NCI-H128 (cell line): ENCODE measurements at regions not wholly inside any gene's neighbourhood (a gene's known extent, or its start where the extent isn't known, plus 50 kb on each side); places are given as distances from the start of the nearest gene placed in this dataset.

Experiments
- DNase-seq: peaks from one replicate; lab custom pipeline; 2025; ENCODE audit not compliant: unreplicated experiment; lab: John Stamatoyannopoulos, UW

DNA sequence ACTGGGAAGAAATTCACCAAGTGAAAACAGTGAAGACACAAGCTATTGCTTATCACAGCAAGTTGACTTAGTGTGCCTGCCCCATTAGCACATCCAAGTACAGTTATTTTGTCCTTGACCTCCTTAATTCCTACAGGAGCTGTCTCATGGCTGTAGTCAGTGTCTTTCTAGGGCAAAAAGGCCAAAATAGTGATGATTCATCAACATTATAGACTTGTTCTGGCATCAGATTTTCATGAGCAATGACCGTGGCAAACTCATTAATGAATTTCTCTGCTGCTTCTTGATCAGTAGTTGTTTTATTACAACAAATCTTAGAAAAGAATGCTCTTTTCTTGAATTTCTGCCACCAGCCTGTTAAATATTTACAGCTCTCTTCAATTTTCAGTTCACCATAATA, 1169.3 kb upstream of the DDX18 start:
- no peak for DNase-seq

DNA sequence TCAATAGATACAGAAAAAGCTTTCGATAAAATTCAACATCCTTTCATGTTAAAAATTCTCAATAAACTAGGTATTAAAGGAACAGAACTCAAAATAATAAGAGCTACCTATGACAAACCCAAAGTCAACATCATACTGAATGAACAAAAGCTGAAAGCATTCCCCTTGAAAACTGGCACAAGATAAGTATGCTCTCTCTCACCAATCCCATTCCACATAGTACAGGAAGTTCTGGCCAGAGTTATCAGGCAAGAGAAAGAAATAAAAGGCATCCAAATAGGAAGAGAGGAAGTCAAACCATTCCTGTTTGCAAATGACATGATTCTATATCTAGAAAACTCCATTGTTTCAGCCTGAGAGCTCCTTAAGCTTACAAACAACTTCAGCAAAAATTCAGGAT, 1145.8 kb upstream of the DDX18 start:
- DNase-seq = no peak

DNA sequence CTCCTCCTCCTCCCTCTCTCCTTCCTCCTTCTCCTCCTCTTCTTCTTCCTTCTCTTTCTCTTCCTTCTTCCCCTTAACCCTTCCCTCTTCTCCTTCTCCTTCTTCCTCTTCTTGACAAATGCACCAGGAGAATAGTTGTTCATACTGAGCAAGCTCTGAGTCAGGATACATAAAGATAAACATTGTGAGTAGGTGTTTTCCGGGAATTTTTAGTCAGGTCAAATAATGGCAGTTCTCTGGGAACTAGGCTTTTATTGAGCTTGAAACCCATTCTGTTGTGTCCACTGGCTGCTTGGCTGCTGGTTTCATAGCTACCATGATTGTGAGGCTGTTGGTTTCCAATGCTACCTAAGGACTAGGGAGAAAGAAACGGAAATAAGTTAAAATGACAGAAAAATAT, 1144.7 kb upstream of the DDX18 start:
- no peak for DNase-seq

DNA sequence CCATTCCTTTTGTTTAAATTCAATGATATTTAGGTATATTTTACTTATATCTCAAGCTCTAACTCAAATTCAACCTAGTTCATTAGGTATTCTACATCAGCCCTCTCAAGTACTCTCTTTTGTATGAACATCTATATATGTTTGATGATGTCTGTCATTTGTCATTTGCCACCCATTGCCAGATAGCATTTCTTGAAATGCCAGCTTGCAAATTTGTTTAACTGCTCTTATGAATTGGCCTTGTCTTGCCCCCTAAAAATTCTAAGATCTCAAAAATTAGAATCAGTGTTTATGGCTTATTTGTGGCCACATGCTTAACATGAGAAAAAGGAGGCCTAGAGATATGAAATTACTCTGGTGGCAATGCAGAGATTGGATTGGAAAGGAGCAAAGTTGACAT, 1140.3 kb upstream of the DDX18 start:
- no peak for DNase-seq

DNA sequence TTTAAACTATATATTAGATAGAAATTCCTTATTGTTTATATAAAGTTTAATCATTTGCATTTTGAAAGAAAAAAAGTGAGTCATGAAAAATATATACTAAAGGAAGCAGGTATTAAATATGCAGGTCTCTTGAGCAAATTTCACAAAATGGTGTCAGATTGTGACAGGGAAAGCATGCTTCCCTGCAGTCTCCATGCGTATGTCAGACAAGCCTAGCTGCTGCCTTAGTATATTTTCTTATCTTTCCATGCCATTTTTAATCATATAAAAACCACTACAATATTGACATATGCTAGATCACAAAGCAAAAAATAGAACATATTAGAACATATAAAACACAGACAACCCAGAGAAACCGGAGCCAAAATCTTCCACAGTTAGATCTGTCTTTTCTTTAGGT, 1137.7 kb upstream of the DDX18 start:
- DNase-seq = no peak

DNA sequence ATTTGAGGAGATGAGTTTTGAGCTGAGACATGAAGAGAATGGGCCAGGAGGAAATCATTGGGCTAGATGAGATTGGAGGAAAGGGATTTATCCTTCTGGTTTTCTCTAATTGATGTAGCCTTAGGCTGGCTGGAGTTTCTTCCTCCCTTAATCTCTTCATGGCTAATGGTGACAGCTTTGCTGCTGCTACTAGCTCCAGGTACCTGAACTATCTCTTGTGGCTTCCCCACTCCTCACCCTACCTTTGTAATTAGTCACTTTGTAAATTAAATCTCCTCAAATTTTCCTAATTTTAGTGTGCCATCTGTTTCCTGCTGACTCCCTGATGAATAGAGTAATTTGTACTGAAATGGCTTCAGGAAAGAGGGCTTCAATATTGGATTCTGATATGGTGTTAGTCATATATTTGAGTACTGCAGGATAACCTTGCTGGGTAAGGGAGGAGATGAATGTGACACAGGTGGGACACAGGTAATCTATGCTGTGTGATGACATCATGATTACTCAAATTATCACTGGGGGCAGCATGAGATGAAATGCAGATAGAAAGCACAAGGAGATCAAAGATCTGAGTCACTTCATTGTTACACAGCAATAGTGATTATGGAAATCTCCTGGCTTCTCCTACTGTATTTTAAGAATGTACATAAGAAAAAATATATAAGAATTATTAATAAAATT, 1134.1 kb upstream of the DDX18 start:
- no peak for DNase-seq

DNA sequence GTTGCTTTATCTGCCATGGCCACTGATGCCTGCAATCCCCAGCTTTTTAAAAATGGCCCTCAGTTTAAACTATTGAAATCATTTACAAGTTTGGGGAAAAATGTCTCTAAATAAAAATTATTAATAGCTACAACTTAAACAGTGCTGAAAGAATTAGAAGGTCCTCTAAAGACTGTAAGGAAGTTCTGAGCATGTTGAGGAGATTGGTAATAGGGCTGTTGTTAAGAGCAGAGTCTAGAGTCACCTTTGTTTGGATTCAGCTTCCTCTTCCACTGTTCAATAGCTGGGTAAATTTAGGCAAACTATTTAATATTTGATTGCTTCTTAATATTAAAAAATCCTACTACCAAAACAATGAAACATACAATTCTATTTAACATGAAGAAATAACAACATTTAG, 1127.1 kb upstream of the DDX18 start:
- DNase-seq = no peak

DNA sequence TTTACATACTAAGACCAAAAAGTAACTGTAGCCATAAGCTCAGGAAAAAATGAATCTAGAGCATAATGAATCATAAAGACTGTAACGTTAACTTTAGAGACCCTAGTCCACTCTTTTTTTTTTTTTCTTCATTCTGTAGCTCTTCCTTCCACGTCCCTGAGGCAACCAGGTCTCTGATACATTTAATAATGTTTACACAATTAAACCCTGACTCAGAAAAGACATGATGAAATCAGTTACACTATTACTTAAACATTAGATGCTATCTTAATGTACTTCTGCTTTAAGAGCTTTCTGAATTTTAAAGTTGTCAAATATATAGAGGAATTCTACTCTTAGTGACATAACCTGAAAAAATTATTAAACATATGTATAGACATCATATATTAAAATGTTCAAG, 1121.5 kb upstream of the DDX18 start:
- DNase-seq = no peak

DNA sequence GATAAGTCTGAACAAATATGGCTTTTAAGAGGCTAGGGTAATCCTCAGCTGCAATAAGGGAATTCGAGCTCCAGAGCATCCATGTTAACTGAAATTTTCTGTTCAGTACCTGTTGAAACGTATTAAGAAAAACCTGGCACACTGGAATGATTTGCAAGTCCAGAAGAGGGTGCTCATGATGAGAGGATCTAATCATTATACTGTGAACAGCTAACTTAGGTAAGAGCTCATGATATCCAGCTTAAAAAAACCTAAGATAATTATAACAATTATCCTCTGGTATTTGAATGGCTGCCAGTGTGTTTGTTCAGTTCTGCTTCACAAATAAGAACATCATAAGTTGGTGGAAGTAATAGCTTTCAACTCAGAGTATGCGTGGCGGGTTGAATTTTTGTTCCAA, 1118.3 kb upstream of the DDX18 start:
- DNase-seq = peak; percentile 24

DNA sequence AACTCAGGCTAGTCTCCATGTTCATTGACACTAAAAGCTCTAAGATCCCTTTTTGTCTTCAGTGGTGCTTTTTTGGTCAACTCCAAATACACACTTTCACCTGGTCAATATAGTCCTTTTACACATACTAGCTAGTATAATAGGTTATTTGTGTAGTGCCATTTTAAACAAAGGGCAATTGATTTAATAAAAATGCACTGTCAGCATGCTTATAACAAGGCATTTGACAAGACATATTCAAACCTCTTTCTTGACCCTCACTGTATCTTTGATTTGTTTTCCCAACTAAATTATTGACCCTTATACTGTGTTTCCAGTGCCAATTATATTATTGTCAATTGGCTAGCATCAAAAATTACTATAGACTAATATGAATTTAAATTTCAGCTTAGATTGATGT, 1117.6 kb upstream of the DDX18 start:
- no peak for DNase-seq

DNA sequence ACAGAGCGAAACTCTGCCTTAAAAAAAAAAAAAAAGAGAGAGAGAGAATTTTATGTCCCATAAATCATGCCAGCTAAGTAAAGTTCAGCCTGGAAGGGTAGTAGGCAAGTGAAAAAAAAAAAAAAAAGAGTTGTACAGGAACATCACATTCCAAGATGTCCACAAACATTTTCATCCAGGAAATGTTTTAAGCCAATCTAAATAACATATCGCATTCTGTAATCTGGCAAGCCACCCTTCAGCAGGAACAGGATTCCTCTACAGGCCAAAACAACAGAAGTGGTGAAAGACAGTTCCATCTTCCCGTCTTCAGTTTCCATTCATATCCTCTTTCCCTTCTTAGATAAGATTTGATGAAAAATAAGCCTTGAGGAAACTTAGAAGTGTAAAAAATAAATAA, 1108.1 kb upstream of the DDX18 start:
- DNase-seq = no peak

DNA sequence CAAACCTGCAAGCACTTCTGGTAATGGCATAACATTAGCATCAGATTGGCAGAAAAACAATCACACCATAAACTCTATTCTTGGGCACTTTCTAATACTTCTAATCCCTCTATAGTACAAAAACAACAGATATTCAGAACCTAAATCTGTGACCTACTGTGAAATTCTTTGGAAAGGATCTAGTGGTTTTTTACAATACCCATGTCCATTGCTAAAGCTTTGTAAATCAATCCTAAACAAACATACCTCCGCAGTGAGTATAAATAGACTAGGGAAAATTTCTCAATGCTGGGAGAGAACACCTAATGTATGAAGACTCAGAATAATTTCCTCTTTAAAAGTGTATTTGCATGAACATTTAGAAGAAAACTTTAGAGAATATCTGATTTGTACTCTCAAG, 1098.5 kb upstream of the DDX18 start:
- no peak for DNase-seq

DNA sequence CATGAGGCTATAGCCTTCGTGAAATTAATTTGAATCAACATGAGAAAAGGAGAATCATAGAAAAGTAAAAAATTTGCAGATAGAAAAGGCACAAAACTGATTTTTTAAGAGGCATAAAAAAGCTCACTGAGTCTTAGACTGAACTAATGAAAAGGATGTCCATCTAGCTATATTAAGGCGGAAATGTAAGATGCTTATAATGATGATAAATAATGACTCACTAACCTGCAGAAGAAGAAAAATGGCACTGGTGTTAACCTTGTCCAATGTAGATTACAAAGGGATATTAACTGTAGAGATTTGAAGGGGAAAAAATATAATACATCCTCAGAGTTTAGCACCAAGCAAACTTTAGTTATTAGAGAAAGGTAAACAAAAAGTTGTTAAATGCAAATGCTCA, 1098.0 kb upstream of the DDX18 start:
- DNase-seq = no peak

DNA sequence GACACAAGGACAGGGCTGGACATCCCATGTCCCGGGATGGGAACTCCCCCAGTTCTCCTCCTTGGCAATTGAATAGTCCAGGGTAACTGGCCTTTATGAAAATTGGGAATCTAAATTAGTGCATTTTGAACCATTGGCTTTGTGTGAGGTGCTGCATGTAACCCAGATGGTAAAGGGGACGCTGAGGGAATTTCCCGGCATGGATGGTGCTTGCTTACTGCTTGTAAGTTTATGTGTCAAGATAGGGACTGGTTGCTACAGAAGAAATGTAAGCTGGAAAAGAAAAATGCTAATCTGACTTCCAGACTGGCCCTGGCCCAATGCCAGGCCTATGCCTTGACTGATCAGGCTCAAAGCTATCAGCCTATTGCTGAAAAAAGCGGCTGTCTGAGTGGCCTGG, 1096.7 kb upstream of the DDX18 start:
- DNase-seq = no peak

DNA sequence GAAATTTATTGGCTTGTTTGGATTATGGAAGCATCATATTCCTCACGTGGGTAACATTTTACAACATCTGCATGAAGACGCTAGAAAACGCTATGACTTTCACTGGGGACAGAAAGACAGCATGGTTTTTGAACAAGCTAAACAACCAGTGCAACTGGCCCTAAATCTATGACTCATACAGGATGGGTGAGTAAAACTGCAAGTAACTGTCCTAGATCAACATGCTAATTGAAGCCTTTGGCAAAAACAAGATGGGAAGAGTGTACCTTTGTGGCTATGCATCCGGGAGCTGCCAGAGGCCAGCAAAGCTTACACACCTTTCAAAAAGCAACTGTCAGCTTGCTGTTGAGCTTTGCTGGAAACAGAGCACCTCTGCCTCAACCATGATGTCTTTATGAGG, 1096.0 kb upstream of the DDX18 start:
- DNase-seq = no peak

DNA sequence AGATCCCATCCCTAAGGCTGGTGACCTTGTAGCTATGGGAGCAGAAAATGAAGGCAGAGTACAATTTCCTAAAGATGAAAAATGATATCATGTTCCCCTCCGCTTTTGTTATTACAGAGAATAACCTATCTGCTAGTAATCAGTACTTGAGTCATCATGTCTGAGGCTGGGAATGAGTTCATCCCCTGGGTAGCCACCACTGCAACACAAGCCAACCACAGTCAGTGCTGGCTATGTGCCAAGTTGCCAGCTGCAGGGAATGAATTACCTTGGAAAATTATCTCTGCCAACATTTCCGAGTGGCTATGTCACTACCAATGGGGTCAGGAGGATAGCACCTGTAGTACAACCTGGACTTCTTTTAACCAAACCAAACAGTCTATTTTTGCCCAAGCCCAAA, 1094.7 kb upstream of the DDX18 start:
- peak; percentile 74 for DNase-seq

DNA sequence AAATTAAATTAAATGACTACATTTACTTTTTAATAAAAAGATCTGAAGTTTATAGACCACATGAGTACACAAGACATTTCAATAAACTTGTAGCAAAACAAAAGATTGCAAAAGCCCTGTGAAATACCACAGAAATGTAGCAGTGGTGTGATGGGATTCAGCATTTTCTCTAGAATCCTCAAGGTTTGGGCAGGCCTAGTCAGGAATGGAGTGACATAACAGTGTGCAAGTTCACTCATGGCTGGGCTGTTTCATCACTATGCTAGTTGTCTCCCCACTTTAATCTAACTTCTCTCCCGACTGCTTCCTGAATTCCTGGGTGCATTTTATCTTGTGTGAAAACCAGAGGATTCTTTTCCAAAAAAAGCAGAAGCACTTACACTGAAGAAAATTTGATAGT, 1089.9 kb upstream of the DDX18 start:
- DNase-seq = no peak

DNA sequence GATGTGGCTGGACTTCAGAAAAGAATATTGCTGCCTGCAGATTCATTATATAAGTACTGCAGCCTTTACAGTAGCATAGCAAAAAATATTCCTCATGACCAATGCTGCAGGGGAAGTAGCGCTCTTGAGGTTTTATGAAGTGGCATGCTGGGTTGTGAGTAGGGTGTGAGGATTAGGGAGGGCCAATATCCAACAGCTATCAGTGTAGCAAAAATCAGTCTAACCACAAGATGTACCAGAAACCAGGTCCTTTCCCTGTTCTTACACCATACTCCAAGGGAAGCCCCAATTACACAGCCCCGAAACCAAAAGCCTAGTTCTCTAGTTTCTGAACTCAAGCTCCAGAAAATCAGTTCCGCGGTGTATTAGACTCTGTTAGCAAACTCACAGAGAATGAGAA, 1082.2 kb upstream of the DDX18 start:
- DNase-seq = no peak

DNA sequence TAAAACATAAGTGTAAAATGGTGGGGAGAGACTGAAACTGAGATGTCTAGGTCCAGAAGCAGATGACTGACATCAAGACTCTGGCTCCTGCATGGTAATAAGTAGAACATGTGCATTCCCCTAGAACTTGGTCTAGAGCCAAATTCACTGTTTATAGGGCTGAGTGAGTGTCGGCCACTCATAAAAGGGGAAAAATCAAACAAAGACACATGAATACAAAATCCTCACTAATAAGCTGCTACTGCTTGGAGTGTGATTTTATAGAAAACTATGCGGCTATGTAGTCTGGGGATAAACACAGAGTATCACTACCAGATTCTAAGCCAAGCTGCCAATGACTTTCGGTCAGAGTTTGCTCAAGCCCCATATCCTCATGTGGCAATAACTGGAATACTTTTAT, 1080.8 kb upstream of the DDX18 start:
- no peak for DNase-seq

DNA sequence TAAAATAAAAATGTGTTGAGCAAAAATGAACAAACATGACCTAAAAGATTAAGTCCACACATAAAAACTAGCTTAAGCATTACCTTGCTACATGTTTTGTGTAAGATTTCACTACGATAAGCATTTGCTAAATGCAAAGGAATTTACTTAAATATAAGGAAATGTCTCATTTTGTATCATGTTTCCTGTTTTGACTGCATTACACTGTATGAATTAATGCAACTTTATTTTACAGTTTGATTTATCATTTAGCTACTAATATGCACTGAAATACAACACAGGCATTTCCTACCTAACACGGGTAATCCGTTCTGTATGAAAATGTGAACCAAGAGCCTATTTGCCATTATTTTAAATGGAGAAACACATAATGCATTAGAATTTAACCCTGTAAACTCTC, 1076.5 kb upstream of the DDX18 start:
- DNase-seq = no peak

DNA sequence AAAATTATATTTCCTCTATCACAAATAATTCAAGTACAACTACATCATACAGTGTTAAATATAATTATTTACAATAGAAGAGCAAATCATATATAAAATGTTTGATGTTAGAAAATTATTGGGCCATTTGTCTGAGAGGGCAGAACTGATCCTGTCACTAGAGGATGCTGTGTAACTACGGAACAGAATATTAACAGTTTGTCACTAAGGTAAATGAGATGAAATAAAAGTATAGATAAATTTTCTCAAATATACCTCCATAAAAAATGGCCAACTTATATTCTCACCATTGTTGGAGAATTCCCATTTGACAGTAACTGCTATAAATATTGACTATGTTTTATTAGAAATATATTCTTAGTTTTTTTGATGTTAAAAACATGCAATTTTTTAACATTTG, 1067.4 kb upstream of the DDX18 start:
- DNase-seq = no peak

DNA sequence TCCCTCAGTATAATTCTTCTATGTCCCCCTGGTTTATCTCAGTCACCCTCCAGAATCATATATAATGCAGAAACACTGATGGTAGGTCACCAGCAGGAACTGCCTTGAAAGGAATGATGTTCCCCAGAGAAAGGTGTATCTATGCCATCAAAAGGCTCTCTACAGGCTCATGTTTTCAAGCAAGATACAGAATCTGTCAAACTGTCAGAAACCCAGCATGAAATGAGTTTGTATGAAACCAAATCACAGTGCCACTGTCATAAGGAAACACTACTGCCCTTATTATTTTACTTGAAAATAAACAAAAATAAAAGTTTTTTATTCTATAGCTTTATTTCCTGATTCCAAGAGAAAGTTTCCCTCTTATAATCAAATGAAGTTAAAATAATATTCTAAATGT, 1064.5 kb upstream of the DDX18 start:
- no peak for DNase-seq

DNA sequence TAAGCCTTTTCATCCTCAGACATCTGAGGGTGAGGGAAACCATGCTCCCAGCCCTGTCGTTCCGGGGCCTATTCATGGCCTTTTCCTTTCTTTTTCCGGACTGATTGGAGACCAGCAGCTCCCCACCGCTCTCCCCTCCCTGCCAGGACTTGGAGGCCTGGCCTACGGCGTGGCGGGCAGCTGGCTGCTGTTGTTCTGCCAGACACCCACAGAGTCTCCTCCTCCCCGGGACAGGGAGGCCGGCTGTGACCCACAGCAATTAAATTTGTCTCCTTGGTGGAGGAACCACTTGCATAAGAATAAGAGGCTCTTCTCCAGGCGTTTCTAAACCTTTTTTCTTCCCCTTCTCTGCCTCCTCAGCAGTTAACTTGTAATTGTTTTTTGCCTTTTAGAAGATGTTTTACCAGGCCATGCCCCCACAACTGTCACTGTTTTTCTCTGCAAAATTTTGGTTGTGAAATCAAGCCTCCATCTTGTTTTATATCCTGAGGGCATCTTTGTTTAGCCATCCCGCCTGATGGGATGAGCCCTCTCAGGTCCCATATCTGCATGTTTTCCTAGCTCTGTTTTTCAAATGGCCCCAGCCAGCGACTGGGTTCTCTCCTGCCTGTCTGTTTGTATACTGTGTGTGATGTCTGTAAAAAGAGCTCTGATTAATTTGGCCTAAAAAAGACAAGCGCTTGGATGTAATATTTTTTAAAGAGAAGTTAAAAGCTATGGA, 1060.0 kb upstream of the DDX18 start:
- no peak for DNase-seq
